WTC11 (cell line): ENCODE measurements at regions not wholly inside any gene's neighbourhood (a gene's known extent, or its start where the extent isn't known, plus 50 kb on each side); places are given as distances from the start of the nearest gene placed in this dataset.

ENCODE experiments used
- ATAC-seq: fragments of 200-7000 bp; cut with Tn5 transposase; 2 replicates; pipeline ENCODE4 v1.10.0; 2021; ENCODE audit warnings: mild to moderate bottlenecking, moderate library complexity
- CTCF ChIA-PET: fragments of 300-600 bp; sonication (Branson Sonifier 250); formaldehyde crosslinking; loops from one replicate; lab custom pipeline; 2021; ENCODE audit warnings: antibody characterized with exemption; lab: Charles Lee
- POLR2A ChIA-PET: fragments of 350-600 bp; sonication (Branson Sonifier 250); formaldehyde crosslinking; loops from one replicate; lab custom pipeline; 2021; ENCODE audit warnings: antibody characterized with exemption; lab: Charles Lee
- DNase-seq: peaks from one replicate; pipeline ENCODE4 v3.0.0; 2021; ENCODE audit warnings: low spot score
- H3K27ac Mint-ChIP-seq: 2 replicates; pipeline ENCODE4 v1.8.0; 2021; ENCODE audit warnings: mixed read lengths
- H3K27me3 Mint-ChIP-seq: 2 replicates; pipeline ENCODE4 v1.8.0; 2021; ENCODE audit warnings: low read depth, mild to moderate bottlenecking, moderate library complexity, mixed read lengths
- H3K36me3 Mint-ChIP-seq: 2 replicates; pipeline ENCODE4 v1.8.0; 2021; ENCODE audit warnings: mixed read lengths
- H3K4me1 Mint-ChIP-seq: 2 replicates; pipeline ENCODE4 v1.8.0; 2022; ENCODE audit warnings: mixed read lengths
- H3K4me3 Mint-ChIP-seq: 2 replicates; pipeline ENCODE4 v1.8.0; 2021; ENCODE audit warnings: mild to moderate bottlenecking, moderate library complexity, mixed read lengths
- H3K9me3 Mint-ChIP-seq: 2 replicates; pipeline ENCODE4 v1.8.0; 2021; ENCODE audit warnings: mixed read lengths
- CBFB ChIP-seq: sonication (generic); formaldehyde crosslinking; IDR thresholded peaks from 2 replicates; pipeline ENCODE4 v1.8.1; 2022; ENCODE audit warnings: mild to moderate bottlenecking, low read depth, missing genetic modification reagents
- CREB1 ChIP-seq: sonication (generic); formaldehyde crosslinking; IDR thresholded peaks from 2 replicates; pipeline ENCODE4 v1.8.0; 2023; ENCODE audit warnings: mild to moderate bottlenecking, missing genetic modification reagents
- CTCF ChIP-seq: fragments of 200-600 bp; IDR thresholded peaks from 2 replicates; pipeline ENCODE4 v1.8.0; 2022; ENCODE audit warnings: antibody characterized with exemption
- EMX1 ChIP-seq: fragments of 250-450 bp; sonication (Bioruptor Pico); IDR thresholded peaks from 2 replicates; pipeline ENCODE4 v1.8.0; 2021; ENCODE audit warnings: mild to moderate bottlenecking
- ETV6 ChIP-seq: sonication (generic); formaldehyde crosslinking; IDR thresholded peaks from 2 replicates; pipeline ENCODE4 v1.8.1; 2022; ENCODE audit warnings: mild to moderate bottlenecking, missing genetic modification reagents
- GABPB1 ChIP-seq: sonication (generic); formaldehyde crosslinking; IDR thresholded peaks from 2 replicates; pipeline ENCODE4 v1.8.1; 2023; ENCODE audit warnings: mild to moderate bottlenecking, missing genetic modification reagents
- GTF2I ChIP-seq: fragments of 250-450 bp; sonication (Bioruptor Pico); conservative IDR thresholded peaks from 2 replicates; pipeline ENCODE4 v1.4.0; 2021; ENCODE audit warnings: mild to moderate bottlenecking
- HMGXB4 ChIP-seq: sonication (generic); formaldehyde crosslinking; IDR thresholded peaks from 2 replicates; pipeline ENCODE4 v1.8.1; 2023; ENCODE audit warnings: mild to moderate bottlenecking, moderate library complexity, missing genetic modification reagents
- IRF2 ChIP-seq: sonication (generic); formaldehyde crosslinking; IDR thresholded peaks from 2 replicates; pipeline ENCODE4 v1.8.0; 2022; ENCODE audit warnings: low read depth, missing genetic modification reagents, borderline replicate concordance
- JAZF1 ChIP-seq: fragments of 250-450 bp; sonication (Bioruptor Pico); IDR thresholded peaks from 2 replicates; pipeline ENCODE4 v1.9.0; 2021; ENCODE audit warnings: moderate library complexity, mild to moderate bottlenecking, inconsistent platforms
- OVOL2 ChIP-seq: fragments of 250-450 bp; sonication (Bioruptor Pico); IDR thresholded peaks from 2 replicates; pipeline ENCODE4 v1.9.0; 2021; ENCODE audit warnings: mild to moderate bottlenecking, borderline replicate concordance
- PRDM15 ChIP-seq: sonication (generic); formaldehyde crosslinking; IDR thresholded peaks from 2 replicates; pipeline ENCODE4 v1.8.0; 2022; ENCODE audit warnings: missing genetic modification reagents
- PREB ChIP-seq: sonication (generic); formaldehyde crosslinking; IDR thresholded peaks from 2 replicates; pipeline ENCODE4 v1.8.1; 2022; ENCODE audit warnings: mild to moderate bottlenecking, missing genetic modification reagents, moderate library complexity, borderline replicate concordance
- RORB ChIP-seq: fragments of 250-450 bp; sonication (Bioruptor Pico); IDR thresholded peaks from 2 replicates; pipeline ENCODE4 v1.9.0; 2021; ENCODE audit warnings: mild to moderate bottlenecking
- STAT6 ChIP-seq: sonication (generic); formaldehyde crosslinking; conservative IDR thresholded peaks from 2 replicates; pipeline ENCODE4 v1.8.1; 2023; ENCODE audit warnings: mild to moderate bottlenecking, low read depth, missing genetic modification reagents, moderate library complexity
- TCF7 ChIP-seq: sonication (generic); formaldehyde crosslinking; IDR thresholded peaks from 2 replicates; pipeline ENCODE4 v1.8.0; 2022; ENCODE audit warnings: mild to moderate bottlenecking, low read depth, missing genetic modification reagents, moderate library complexity
- ZNF317 ChIP-seq: sonication (generic); formaldehyde crosslinking; IDR thresholded peaks from 2 replicates; pipeline ENCODE4 v1.8.1; 2023; ENCODE audit warnings: low read depth, mild to moderate bottlenecking, moderate library complexity, missing genetic modification reagents, borderline replicate concordance
- TF ChIP-seq, protein P1 (sequence below): sonication (generic); formaldehyde crosslinking; IDR thresholded peaks from 2 replicates; pipeline ENCODE4 v1.8.0; 2023; ENCODE audit warnings: missing genetic modification reagents, mild to moderate bottlenecking, borderline replicate concordance
- TF ChIP-seq, protein P2 (sequence below): fragments of 250-450 bp; sonication (Bioruptor Pico); IDR thresholded peaks from 2 replicates; pipeline ENCODE4 v1.9.0; 2021; ENCODE audit warnings: mild to moderate bottlenecking

- TF ChIP-seq PRDM15 (CRISPR knock-in tag) (no peak), TCF7 (CRISPR knock-in tag) (no peak), ZNF317 (CRISPR knock-in tag) (no peak), ETV6 (CRISPR knock-in tag) (no peak), CTCF (no peak), IRF2 (no peak), GABPB1 (CRISPR knock-in tag) (no peak)
- TF ChIP-seq, all 79 proteins: peak for 0
Measured at GRCh38 chr4:89639395-89639794, 197.6 kb downstream of the SNCA start (continued).

DNA sequence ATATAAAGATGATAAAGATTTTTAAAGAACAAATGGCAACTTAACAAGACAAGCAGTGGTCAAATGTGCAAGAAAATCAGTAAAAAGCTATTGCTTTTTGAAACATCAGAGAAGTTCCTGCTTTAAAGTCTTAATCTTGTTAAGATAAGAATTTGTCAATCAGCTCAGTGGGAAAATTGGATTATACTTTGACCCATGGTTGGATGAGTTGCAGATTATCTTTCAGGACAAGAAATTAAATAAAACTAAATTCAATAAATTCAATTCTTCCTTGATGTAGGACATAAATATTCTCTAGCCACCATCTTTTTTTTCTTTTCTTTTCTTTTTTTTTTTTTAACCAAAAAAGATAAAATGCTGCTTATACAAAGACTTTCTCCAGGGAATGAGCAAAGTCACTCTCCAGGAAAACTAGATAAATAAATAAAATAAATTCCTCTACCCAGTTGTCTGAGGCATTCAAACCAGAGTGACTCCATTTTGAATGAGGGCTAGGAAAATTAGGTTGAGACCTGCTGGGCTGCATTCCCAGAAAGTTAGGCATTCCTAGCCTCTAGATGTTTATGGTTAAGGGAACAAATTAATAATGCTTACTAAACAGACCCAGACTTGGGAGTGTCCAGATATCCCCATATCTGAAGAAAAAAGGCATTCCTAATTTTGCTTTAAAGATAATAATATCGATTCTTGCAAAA is 211.2 kb downstream of the SNCA start:
- TF ChIP-seq CBFB (CRISPR knock-in tag) (no peak), RORB (CRISPR knock-in tag) (no peak), GTF2I (no peak), CREB1 (CRISPR knock-in tag) (no peak), STAT6 (CRISPR knock-in tag) (no peak), JAZF1 (CRISPR knock-in tag) (no peak), PREB (no peak), OVOL2 (CRISPR knock-in tag) (no peak), EMX1 (CRISPR knock-in tag) (no peak), HMGXB4 (no peak)
- TF ChIP-seq, protein P1, sequence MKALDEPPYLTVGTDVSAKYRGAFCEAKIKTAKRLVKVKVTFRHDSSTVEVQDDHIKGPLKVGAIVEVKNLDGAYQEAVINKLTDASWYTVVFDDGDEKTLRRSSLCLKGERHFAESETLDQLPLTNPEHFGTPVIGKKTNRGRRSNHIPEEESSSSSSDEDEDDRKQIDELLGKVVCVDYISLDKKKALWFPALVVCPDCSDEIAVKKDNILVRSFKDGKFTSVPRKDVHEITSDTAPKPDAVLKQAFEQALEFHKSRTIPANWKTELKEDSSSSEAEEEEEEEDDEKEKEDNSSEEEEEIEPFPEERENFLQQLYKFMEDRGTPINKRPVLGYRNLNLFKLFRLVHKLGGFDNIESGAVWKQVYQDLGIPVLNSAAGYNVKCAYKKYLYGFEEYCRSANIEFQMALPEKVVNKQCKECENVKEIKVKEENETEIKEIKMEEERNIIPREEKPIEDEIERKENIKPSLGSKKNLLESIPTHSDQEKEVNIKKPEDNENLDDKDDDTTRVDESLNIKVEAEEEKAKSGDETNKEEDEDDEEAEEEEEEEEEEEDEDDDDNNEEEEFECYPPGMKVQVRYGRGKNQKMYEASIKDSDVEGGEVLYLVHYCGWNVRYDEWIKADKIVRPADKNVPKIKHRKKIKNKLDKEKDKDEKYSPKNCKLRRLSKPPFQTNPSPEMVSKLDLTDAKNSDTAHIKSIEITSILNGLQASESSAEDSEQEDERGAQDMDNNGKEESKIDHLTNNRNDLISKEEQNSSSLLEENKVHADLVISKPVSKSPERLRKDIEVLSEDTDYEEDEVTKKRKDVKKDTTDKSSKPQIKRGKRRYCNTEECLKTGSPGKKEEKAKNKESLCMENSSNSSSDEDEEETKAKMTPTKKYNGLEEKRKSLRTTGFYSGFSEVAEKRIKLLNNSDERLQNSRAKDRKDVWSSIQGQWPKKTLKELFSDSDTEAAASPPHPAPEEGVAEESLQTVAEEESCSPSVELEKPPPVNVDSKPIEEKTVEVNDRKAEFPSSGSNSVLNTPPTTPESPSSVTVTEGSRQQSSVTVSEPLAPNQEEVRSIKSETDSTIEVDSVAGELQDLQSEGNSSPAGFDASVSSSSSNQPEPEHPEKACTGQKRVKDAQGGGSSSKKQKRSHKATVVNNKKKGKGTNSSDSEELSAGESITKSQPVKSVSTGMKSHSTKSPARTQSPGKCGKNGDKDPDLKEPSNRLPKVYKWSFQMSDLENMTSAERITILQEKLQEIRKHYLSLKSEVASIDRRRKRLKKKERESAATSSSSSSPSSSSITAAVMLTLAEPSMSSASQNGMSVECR (CRISPR knock-in tag): no peak
- TF ChIP-seq, protein P2, sequence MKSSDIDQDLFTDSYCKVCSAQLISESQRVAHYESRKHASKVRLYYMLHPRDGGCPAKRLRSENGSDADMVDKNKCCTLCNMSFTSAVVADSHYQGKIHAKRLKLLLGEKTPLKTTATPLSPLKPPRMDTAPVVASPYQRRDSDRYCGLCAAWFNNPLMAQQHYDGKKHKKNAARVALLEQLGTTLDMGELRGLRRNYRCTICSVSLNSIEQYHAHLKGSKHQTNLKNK (CRISPR knock-in tag): no peak
- DNase-seq: no peak
- no peak for ATAC-seq
- H3K27me3 Mint-ChIP-seq: no peaks in the 10 kb centered on the region
- ChIA-PET CTCF (interaction anchor here (1.2 kb wide), 1 partner anchor 15 kb away, joined by 3 read pairs; no protein-coding TSS in a partner anchor), POLR2A (no interaction called here)
- H3K9me3 Mint-ChIP-seq: peaks cover 8% of the 10 kb centered on the region
- no peaks in the 10 kb centered on the region for H3K4me1 Mint-ChIP-seq
- H3K4me3 Mint-ChIP-seq: no peak overlapping the region
- no peak overlapping the region for H3K27ac Mint-ChIP-seq
- no peaks in the 10 kb centered on the region for H3K36me3 Mint-ChIP-seq
